Activated naive CD8-positive, alpha-beta T cell treated with anti-CD3 and anti-CD28 coated beads for 36 hours (primary cell): ENCODE measurements at regions not wholly inside any gene's neighbourhood (a gene's known extent, or its start where the extent isn't known, plus 50 kb on each side); places are given as distances from the start of the nearest gene placed in this dataset.

Source experiments
- DNase-seq: peaks from one replicate; pipeline ENCODE4 v3.0.0; 2021
- H3K27ac Mint-ChIP-seq: one replicate; pipeline ENCODE4 v1.8.0; 2022; ENCODE audit warnings: mild to moderate bottlenecking, moderate library complexity, mixed read lengths
- H3K27me3 Mint-ChIP-seq: one replicate; pipeline ENCODE4 v1.8.0; 2022; ENCODE audit warnings: mild to moderate bottlenecking, mixed read lengths
- H3K36me3 Mint-ChIP-seq: one replicate; pipeline ENCODE4 v1.8.0; 2021; ENCODE audit warnings: mild to moderate bottlenecking, mixed read lengths
- H3K4me1 Mint-ChIP-seq: one replicate; pipeline ENCODE4 v1.8.0; 2021; ENCODE audit warnings: mixed read lengths
- H3K4me3 Mint-ChIP-seq: one replicate; pipeline ENCODE4 v1.8.0; 2022; ENCODE audit warnings: mild to moderate bottlenecking, moderate library complexity, mixed read lengths
- H3K9me3 Mint-ChIP-seq: one replicate; pipeline ENCODE4 v1.8.0; 2022; ENCODE audit warnings: mixed read lengths

- Mint-ChIP-seq H3K27ac (no peak overlapping the region), H3K4me3 (no peak overlapping the region), H3K27me3 (peaks cover 4% of the 10 kb centered on the region), H3K4me1 (peaks cover 2% of the 10 kb centered on the region), H3K9me3 (no peaks in the 10 kb centered on the region), H3K36me3 (no peaks in the 10 kb centered on the region)
- DNase-seq: no peak
These were observed 211.9 kb upstream of the SLC10A2 start for GRCh38 chr13:103277959-103278694.

GRCh38 chr13:103276775-103277498, 210.7 kb upstream of the SLC10A2 start:
- no peak overlapping the region for H3K27ac Mint-ChIP-seq

GRCh38 chr13:103275722-103276121, 209.5 kb upstream of the SLC10A2 start:
- no peaks in the 10 kb centered on the region for H3K4me1 Mint-ChIP-seq
- no peak overlapping the region for H3K4me3 Mint-ChIP-seq
- no peak for DNase-seq
- H3K27me3 Mint-ChIP-seq: no peaks in the 10 kb centered on the region
- H3K36me3 Mint-ChIP-seq: no peaks in the 10 kb centered on the region
- H3K9me3 Mint-ChIP-seq: peaks cover 1% of the 10 kb centered on the region
- no peak overlapping the region for H3K27ac Mint-ChIP-seq

More at GRCh38 chr13:103276775-103277498, 210.7 kb upstream of the SLC10A2 start:
- H3K4me3 Mint-ChIP-seq: no peak overlapping the region
- H3K4me1 Mint-ChIP-seq: no peaks in the 10 kb centered on the region
- H3K27me3 Mint-ChIP-seq: no peaks in the 10 kb centered on the region
- H3K9me3 Mint-ChIP-seq: peaks cover 1% of the 10 kb centered on the region
- DNase-seq: no peak
- no peaks in the 10 kb centered on the region for H3K36me3 Mint-ChIP-seq

GRCh38 chr13:103275081-103275480, 208.9 kb upstream of the SLC10A2 start:
- no peaks in the 10 kb centered on the region for H3K36me3 Mint-ChIP-seq
- H3K4me1 Mint-ChIP-seq: no peaks in the 10 kb centered on the region
- H3K9me3 Mint-ChIP-seq: peaks cover 1% of the 10 kb centered on the region
- no peak overlapping the region for H3K4me3 Mint-ChIP-seq
- no peaks in the 10 kb centered on the region for H3K27me3 Mint-ChIP-seq
- DNase-seq: no peak
- H3K27ac Mint-ChIP-seq: no peak overlapping the region

GRCh38 chr13:103273825-103274224, 207.6 kb upstream of the SLC10A2 start:
- no peak overlapping the region for H3K27ac Mint-ChIP-seq
- DNase-seq: no peak
- H3K4me3 Mint-ChIP-seq: no peak overlapping the region
- H3K36me3 Mint-ChIP-seq: no peaks in the 10 kb centered on the region
- no peaks in the 10 kb centered on the region for H3K4me1 Mint-ChIP-seq
- no peaks in the 10 kb centered on the region for H3K27me3 Mint-ChIP-seq
- H3K9me3 Mint-ChIP-seq: peaks cover 1% of the 10 kb centered on the region

- Mint-ChIP-seq H3K27me3 (no peaks in the 10 kb centered on the region), H3K27ac (no peak overlapping the region), H3K4me1 (no peaks in the 10 kb centered on the region), H3K9me3 (peaks cover 2% of the 10 kb centered on the region), H3K36me3 (no peaks in the 10 kb centered on the region), H3K4me3 (no peak overlapping the region)
- no peak for DNase-seq
These were observed 206.6 kb upstream of the SLC10A2 start for GRCh38 chr13:103272770-103273169.

- Mint-ChIP-seq H3K9me3 (peaks cover 21% of the 10 kb centered on the region), H3K4me1 (no peaks in the 10 kb centered on the region), H3K36me3 (no peaks in the 10 kb centered on the region), H3K27me3 (no peaks in the 10 kb centered on the region), H3K27ac (no peak overlapping the region), H3K4me3 (no peak overlapping the region)
- no peak for DNase-seq
These were observed 197.2 kb upstream of the SLC10A2 start for GRCh38 chr13:103263448-103263847.

- H3K9me3 Mint-ChIP-seq: peaks cover 4% of the 10 kb centered on the region
- no peak overlapping the region for H3K27ac Mint-ChIP-seq
- DNase-seq: no peak
- H3K4me3 Mint-ChIP-seq: no peak overlapping the region
- H3K36me3 Mint-ChIP-seq: no peaks in the 10 kb centered on the region
- H3K4me1 Mint-ChIP-seq: no peaks in the 10 kb centered on the region
- no peaks in the 10 kb centered on the region for H3K27me3 Mint-ChIP-seq
These were observed 189.5 kb upstream of the SLC10A2 start for GRCh38 chr13:103255587-103256301.

GRCh38 chr13:103250071-103250470, 183.9 kb upstream of the SLC10A2 start:
- H3K4me1 Mint-ChIP-seq: no peaks in the 10 kb centered on the region
- H3K36me3 Mint-ChIP-seq: no peaks in the 10 kb centered on the region
- no peak overlapping the region for H3K27ac Mint-ChIP-seq
- no peaks in the 10 kb centered on the region for H3K9me3 Mint-ChIP-seq
- no peak overlapping the region for H3K4me3 Mint-ChIP-seq
- DNase-seq: no peak
- H3K27me3 Mint-ChIP-seq: no peaks in the 10 kb centered on the region

- no peaks in the 10 kb centered on the region for H3K27me3 Mint-ChIP-seq
- no peaks in the 10 kb centered on the region for H3K9me3 Mint-ChIP-seq
These were observed 180.5 kb upstream of the SLC10A2 start for GRCh38 chr13:103246581-103247200.

GRCh38 chr13:103243495-103243894, 177.3 kb upstream of the SLC10A2 start:
- no peaks in the 10 kb centered on the region for H3K27me3 Mint-ChIP-seq
- H3K27ac Mint-ChIP-seq: no peak overlapping the region
- no peaks in the 10 kb centered on the region for H3K36me3 Mint-ChIP-seq

More at GRCh38 chr13:103246581-103247200, 180.5 kb upstream of the SLC10A2 start:
- Mint-ChIP-seq H3K27ac (no peak overlapping the region), H3K4me3 (no peak overlapping the region), H3K4me1 (no peaks in the 10 kb centered on the region), H3K36me3 (no peaks in the 10 kb centered on the region)
- DNase-seq: no peak

GRCh38 chr13:103238441-103238840, 172.2 kb upstream of the SLC10A2 start:
- H3K36me3 Mint-ChIP-seq: no peaks in the 10 kb centered on the region
- H3K9me3 Mint-ChIP-seq: peaks cover 3% of the 10 kb centered on the region
- no peak overlapping the region for H3K27ac Mint-ChIP-seq
- no peak for DNase-seq
- H3K4me1 Mint-ChIP-seq: no peaks in the 10 kb centered on the region
- H3K4me3 Mint-ChIP-seq: no peak overlapping the region
- H3K27me3 Mint-ChIP-seq: no peaks in the 10 kb centered on the region

More at GRCh38 chr13:103243495-103243894, 177.3 kb upstream of the SLC10A2 start:
- Mint-ChIP-seq H3K4me3 (no peak overlapping the region), H3K9me3 (no peaks in the 10 kb centered on the region), H3K4me1 (no peaks in the 10 kb centered on the region)
- no peak for DNase-seq

GRCh38 chr13:103236213-103236612, 170.0 kb upstream of the SLC10A2 start:
- Mint-ChIP-seq H3K36me3 (no peaks in the 10 kb centered on the region), H3K9me3 (peaks cover 9% of the 10 kb centered on the region)

GRCh38 chr13:103229674-103230073, 163.5 kb upstream of the SLC10A2 start:
- DNase-seq: no peak
- Mint-ChIP-seq H3K27me3 (no peaks in the 10 kb centered on the region), H3K4me1 (no peaks in the 10 kb centered on the region), H3K4me3 (no peak overlapping the region), H3K9me3 (peaks cover 13% of the 10 kb centered on the region), H3K36me3 (no peaks in the 10 kb centered on the region), H3K27ac (no peak overlapping the region)

More at GRCh38 chr13:103236213-103236612, 170.0 kb upstream of the SLC10A2 start:
- no peak overlapping the region for H3K4me3 Mint-ChIP-seq
- H3K4me1 Mint-ChIP-seq: no peaks in the 10 kb centered on the region
- no peaks in the 10 kb centered on the region for H3K27me3 Mint-ChIP-seq
- H3K27ac Mint-ChIP-seq: no peak overlapping the region
- no peak for DNase-seq

- Mint-ChIP-seq H3K4me3 (no peak overlapping the region), H3K27me3 (no peaks in the 10 kb centered on the region), H3K36me3 (no peaks in the 10 kb centered on the region), H3K4me1 (no peaks in the 10 kb centered on the region), H3K9me3 (peaks cover 3% of the 10 kb centered on the region), H3K27ac (no peak overlapping the region)
- no peak for DNase-seq
These were observed 158.6 kb upstream of the SLC10A2 start for GRCh38 chr13:103224804-103225203.
